Astrocyte (in vitro differentiated cells and primary cell): ENCODE measurements at regions not wholly inside any gene's neighbourhood (a gene's known extent, or its start where the extent isn't known, plus 50 kb on each side); places are given as distances from the start of the nearest gene placed in this dataset.

Experiments used
- DNase-seq: peaks from one replicate; pipeline ENCODE4 v3.0.0-alpha.2; 2010; ENCODE audit warnings: low read depth
- FAIRE-seq: peaks from 2 replicates; lab custom pipeline; 2011; peaks lifted over from hg19 to GRCh38; lab: Jason Lieb, UNC
- H2AFZ ChIP-seq: 2 replicates; pipeline ENCODE4 v1.6.0; 2012; ENCODE audit warnings: low read depth, low read length, inconsistent platforms
- H3K27ac ChIP-seq: 2 replicates; pipeline ENCODE4 v1.5.1; 2011; ENCODE audit warnings: low read depth, low read length, inconsistent platforms
- H3K27me3 ChIP-seq: 2 replicates; pipeline ENCODE4 v1.6.0; 2011; ENCODE audit warnings: low read length, inconsistent platforms; ENCODE audit not compliant: insufficient read depth
- H3K36me3 ChIP-seq: 2 replicates; pipeline ENCODE4 v1.5.1; 2011; ENCODE audit warnings: low read length, inconsistent platforms; ENCODE audit not compliant: insufficient read depth
- H3K4me1 ChIP-seq: 2 replicates; pipeline ENCODE4 v1.5.1; 2011; ENCODE audit warnings: low read length, inconsistent platforms; ENCODE audit not compliant: insufficient read depth
- H3K4me2 ChIP-seq: 2 replicates; pipeline ENCODE4 v1.6.0; 2012; ENCODE audit warnings: low read length, inconsistent platforms
- H3K4me3 ChIP-seq: 2 replicates; pipeline ENCODE4 v1.5.1; 2011; ENCODE audit warnings: low read depth, mild to moderate bottlenecking, low read length, inconsistent platforms; ENCODE audit not compliant: insufficient read depth
- H3K79me2 ChIP-seq: 2 replicates; pipeline ENCODE4 v1.6.0; 2012; ENCODE audit warnings: mild to moderate bottlenecking, low read length, inconsistent platforms; ENCODE audit not compliant: insufficient read depth
- H3K9ac ChIP-seq: 2 replicates; pipeline ENCODE4 v1.6.0; 2012; ENCODE audit warnings: mild to moderate bottlenecking, low read length, inconsistent platforms
- H3K9me3 ChIP-seq: 2 replicates; pipeline ENCODE4 v1.5.1; 2012; ENCODE audit warnings: low read depth, mild to moderate bottlenecking, low read length, inconsistent platforms; ENCODE audit not compliant: insufficient read depth
- H4K20me1 ChIP-seq: 2 replicates; pipeline ENCODE4 v1.6.0; 2012; ENCODE audit warnings: low read length, inconsistent platforms; ENCODE audit not compliant: insufficient read depth
- H3K27ac Mint-ChIP-seq: one replicate; pipeline ENCODE4 v1.8.0; 2021; ENCODE audit warnings: mild to moderate bottlenecking, mixed read lengths; ENCODE audit not compliant: unreplicated experiment
- H3K27me3 Mint-ChIP-seq: one replicate; pipeline ENCODE4 v1.8.0; 2021; ENCODE audit warnings: low read depth, mixed read lengths; ENCODE audit not compliant: unreplicated experiment
- H3K36me3 Mint-ChIP-seq: one replicate; pipeline ENCODE4 v1.8.0; 2021; ENCODE audit warnings: low read depth, mixed read lengths; ENCODE audit not compliant: unreplicated experiment
- H3K4me1 Mint-ChIP-seq: one replicate; pipeline ENCODE4 v1.8.0; 2021; ENCODE audit warnings: low read depth, mixed read lengths; ENCODE audit not compliant: unreplicated experiment
- H3K4me3 Mint-ChIP-seq: one replicate; pipeline ENCODE4 v1.8.0; 2021; ENCODE audit warnings: mild to moderate bottlenecking, moderate library complexity, mixed read lengths; ENCODE audit not compliant: unreplicated experiment
- H3K9me3 Mint-ChIP-seq: one replicate; pipeline ENCODE4 v1.8.0; 2021; ENCODE audit warnings: mild to moderate bottlenecking, mixed read lengths; ENCODE audit not compliant: unreplicated experiment
- CTCF ChIP-seq: IDR thresholded peaks from 2 replicates; pipeline ENCODE4 v1.5.1; 2011; ENCODE audit warnings: low read depth, mild to moderate bottlenecking, inconsistent platforms, low read length, moderate library complexity; ENCODE audit not compliant: insufficient read depth
- EZH2 ChIP-seq: IDR thresholded peaks from 2 replicates; pipeline ENCODE4 v1.6.1; 2012; ENCODE audit warnings: mild to moderate bottlenecking, low read length, inconsistent platforms; ENCODE audit not compliant: insufficient read depth

- H3K4me1 ChIP-seq, result no peaks in the 10 kb centered on the region
- H3K27me3 Mint-ChIP-seq, result peaks cover 14% of the 10 kb centered on the region
- H4K20me1 ChIP-seq, result no peaks in the 10 kb centered on the region
- H3K27ac ChIP-seq, result no peak overlapping the region
- no peak overlapping the region for H3K4me2 ChIP-seq
- no peaks in the 10 kb centered on the region for H3K36me3 ChIP-seq
- H3K9me3 Mint-ChIP-seq, result no peaks in the 10 kb centered on the region
- H3K9ac ChIP-seq, result no peak overlapping the region
- FAIRE-seq, result no peak
- no peak overlapping the region for H3K4me3 Mint-ChIP-seq
- no peaks in the 10 kb centered on the region for H3K79me2 ChIP-seq
- no peak for DNase-seq
- H3K27ac Mint-ChIP-seq, result no peak overlapping the region
- H2AFZ ChIP-seq, result no peak overlapping the region
- no peak overlapping the region for H3K4me3 ChIP-seq
- TF ChIP-seq CTCF (no peak), EZH2 (no peak)
- no peaks in the 10 kb centered on the region for H3K36me3 Mint-ChIP-seq
- no peaks in the 10 kb centered on the region for H3K27me3 ChIP-seq
- peaks cover 6% of the 10 kb centered on the region for H3K4me1 Mint-ChIP-seq
- no peaks in the 10 kb centered on the region for H3K9me3 ChIP-seq
These were observed 166.9 kb upstream of the CCND2 start for GRCh38 chr12:4106621-4107020.

GRCh38 chr12:4104722-4105244 is 168.8 kb upstream of the CCND2 start:
- Mint-ChIP-seq H3K36me3 (no peaks in the 10 kb centered on the region), H3K9me3 (no peaks in the 10 kb centered on the region), H3K27me3 (peaks cover 12% of the 10 kb centered on the region), H3K27ac (no peak overlapping the region), H3K4me3 (no peak overlapping the region), H3K4me1 (peaks cover 6% of the 10 kb centered on the region)
- no peaks in the 10 kb centered on the region for H3K4me1 ChIP-seq
- FAIRE-seq (no peak), DNase-seq (no peak)
- TF ChIP-seq CTCF (no peak), EZH2 (no peak)
- H2AFZ ChIP-seq, result no peak overlapping the region
- H3K36me3 ChIP-seq, result no peaks in the 10 kb centered on the region
- no peaks in the 10 kb centered on the region for H4K20me1 ChIP-seq
- no peaks in the 10 kb centered on the region for H3K27me3 ChIP-seq
- H3K27ac ChIP-seq, result no peak overlapping the region
- no peaks in the 10 kb centered on the region for H3K9me3 ChIP-seq
- H3K4me2 ChIP-seq, result no peak overlapping the region
- no peak overlapping the region for H3K4me3 ChIP-seq
- no peaks in the 10 kb centered on the region for H3K79me2 ChIP-seq
- H3K9ac ChIP-seq, result no peak overlapping the region

- FAIRE-seq, result no peak
- peaks cover 4% of the 10 kb centered on the region for H3K9me3 Mint-ChIP-seq
These were observed 174.3 kb upstream of the CCND2 start for GRCh38 chr12:4099276-4099675.

More at GRCh38 chr12:4099276-4099675, 174.3 kb upstream of the CCND2 start:
- Histone ChIP-seq H3K79me2 (no peaks in the 10 kb centered on the region), H3K4me2 (no peak overlapping the region), H3K27ac (no peak overlapping the region), H3K4me3 (no peak overlapping the region), H3K36me3 (no peaks in the 10 kb centered on the region), H4K20me1 (no peaks in the 10 kb centered on the region), H3K4me1 (no peaks in the 10 kb centered on the region), H3K27me3 (no peaks in the 10 kb centered on the region), H3K9me3 (no peaks in the 10 kb centered on the region), H3K9ac (no peak overlapping the region), H2AFZ (no peak overlapping the region)
- Mint-ChIP-seq H3K4me3 (no peak overlapping the region), H3K36me3 (no peaks in the 10 kb centered on the region), H3K4me1 (no peaks in the 10 kb centered on the region), H3K27me3 (peaks cover 12% of the 10 kb centered on the region), H3K27ac (no peak overlapping the region)
- DNase-seq, result no peak
- TF ChIP-seq EZH2 (no peak), CTCF (no peak)
